Liver (tissue), 3 donors: ENCODE measurements at regions not wholly inside any gene's neighbourhood (a gene's known extent, or its start where the extent isn't known, plus 50 kb on each side); places are given as distances from the start of the nearest gene placed in this dataset.

Experiments used
- ATF3 ChIP-seq: IDR thresholded peaks from 2 replicates; pipeline ENCODE4 v1.6.1; 2016; ENCODE audit warnings: antibody characterized with exemption
- CTCF ChIP-seq: fragments of 150-350 bp; IDR thresholded peaks from 2 replicates; pipeline ENCODE4 v1.5.1; 2017; ENCODE audit warnings: improper control_type of control experiment, low read depth, low read length; ENCODE audit not compliant: missing input control
- EGR1 ChIP-seq, 2 donors: IDR thresholded peaks; 2 replicates each; pipeline ENCODE4 v1.6.1; 2016 to 2018; ENCODE audit warnings: antibody characterized with exemption in 2 of 2, low read depth in 2 of 2
- JUND ChIP-seq, 2 donors: IDR thresholded peaks; 2 replicates each; pipeline ENCODE4 v1.6.1; 2016; ENCODE audit warnings: antibody characterized with exemption in 2 of 2
- RAD21 ChIP-seq, 2 donors: IDR thresholded peaks; 2 replicates each; pipeline ENCODE4 v1.6.1; 2016; ENCODE audit warnings: antibody characterized with exemption in 2 of 2, mild to moderate bottlenecking in 2 of 2
- SP1 ChIP-seq: IDR thresholded peaks from 2 replicates; pipeline ENCODE4 v1.6.1; 2018; ENCODE audit warnings: antibody characterized with exemption, mild to moderate bottlenecking
- ZBTB33 ChIP-seq: IDR thresholded peaks from 2 replicates; pipeline ENCODE4 v1.6.1; 2016; ENCODE audit warnings: antibody characterized with exemption
- donor health status: healthy.
- donor health status: healthy.

GRCh38 chr5:90095292-90096060 is 314.1 kb downstream of the CETN3 start:
- TF ChIP-seq SP1 = no peak
- TF ChIP-seq ATF3 = no peak
- TF ChIP-seq CTCF = no peak
- TF ChIP-seq EGR1 (IDR thresholded peaks at IDR 0.05; ENCODE audit: low read depth in 2 of 2) = no peak
- no peak for TF ChIP-seq JUND (IDR thresholded peaks at IDR 0.05)
- no peak for TF ChIP-seq ZBTB33
- TF ChIP-seq RAD21 (IDR thresholded peaks at IDR 0.05) = no peak
